PC-9 (cell line): ENCODE measurements at regions not wholly inside any gene's neighbourhood (a gene's known extent, or its start where the extent isn't known, plus 50 kb on each side); places are given as distances from the start of the nearest gene placed in this dataset.
A peak's percentile ranks its signal among the peaks of the same experiment; 100 is the strongest.

ENCODE experiments used
- BruUV-seq: library from RNA; stranded (reverse); fragments of 400-500 nt; replicated peaks from 2 replicates; lab custom pipeline; 2021; lab: Mats Ljungman, UMichigan
- CTCF ChIA-PET: fragments of 300-600 bp; sonication (Branson Sonifier 250); formaldehyde crosslinking; loops from one replicate; lab custom pipeline; 2022; ENCODE audit warnings: antibody characterized with exemption; lab: Charles Lee
- POLR2A ChIA-PET: fragments of 300-600 bp; sonication (Branson Sonifier 250); formaldehyde crosslinking; loops from one replicate; lab custom pipeline; 2022; ENCODE audit warnings: antibody characterized with exemption; ENCODE audit not compliant: unreplicated experiment; lab: Charles Lee
- DNase-seq, 2 experiments: peaks; one replicate each; pipeline versions ENCODE4 v3.0.0 to v3.0.0-alpha.2; 2015 to 2022; ENCODE audit warnings: mixed read lengths in 1 of 2
- H2AFZ ChIP-seq: fragments of 200-600 bp; sonication (generic); 2 replicates; pipeline ENCODE4 v1.8.1; 2017; ENCODE audit warnings: antibody characterized with exemption
- H3F3A ChIP-seq: fragments of 200-600 bp; sonication (generic); 2 replicates; pipeline ENCODE4 v1.8.1; 2017; ENCODE audit warnings: antibody characterized with exemption, mild to moderate bottlenecking, low read depth; ENCODE audit not compliant: insufficient read depth
- H3K27ac ChIP-seq: fragments of 200-600 bp; sonication (generic); 2 replicates; pipeline ENCODE4 v1.6.1; 2016; ENCODE audit warnings: mixed run types
- H3K27me3 ChIP-seq: fragments of 200-600 bp; sonication (generic); 2 replicates; pipeline ENCODE4 v1.6.1; 2016; ENCODE audit warnings: low read depth, mixed run types; ENCODE audit not compliant: insufficient read depth
- H3K36me3 ChIP-seq: fragments of 200-600 bp; sonication (generic); 2 replicates; pipeline ENCODE4 v1.6.1; 2016; ENCODE audit warnings: low read depth, mixed run types
- H3K4me1 ChIP-seq: fragments of 200-600 bp; sonication (generic); replicated peaks from 2 replicates; pipeline ENCODE4 v1.6.1; 2016; ENCODE audit warnings: mixed run types; ENCODE audit not compliant: insufficient read depth
- H3K4me2 ChIP-seq: fragments of 200-600 bp; sonication (generic); 2 replicates; pipeline ENCODE4 v1.6.1; 2017; ENCODE audit warnings: mixed run types
- H3K4me3 ChIP-seq: fragments of 200-600 bp; sonication (generic); 2 replicates; pipeline ENCODE4 v1.6.1; 2016; ENCODE audit warnings: mixed run types
- H3K79me2 ChIP-seq: fragments of 200-600 bp; sonication (generic); 2 replicates; pipeline ENCODE4 v1.6.1; 2017; ENCODE audit warnings: low read depth, mixed run types
- H3K9me2 ChIP-seq: fragments of 200-600 bp; sonication (generic); 2 replicates; pipeline ENCODE4 v1.8.1; 2017; ENCODE audit warnings: mild to moderate bottlenecking; ENCODE audit not compliant: insufficient read depth
- H3K9me3 ChIP-seq: fragments of 200-600 bp; sonication (generic); 2 replicates; pipeline ENCODE4 v1.8.1; 2016; ENCODE audit warnings: low read depth; ENCODE audit not compliant: insufficient read depth
- H4K20me1 ChIP-seq: fragments of 200-600 bp; sonication (generic); 2 replicates; pipeline ENCODE4 v1.8.1; 2017; ENCODE audit not compliant: insufficient read depth
- EZH2 ChIP-seq: fragments of 200-600 bp; sonication (generic); IDR thresholded peaks from 2 replicates; pipeline ENCODE4 v1.8.0; 2017; ENCODE audit warnings: antibody characterized with exemption, low read depth
- intact Hi-C: fragments of 100-400 bp; cut with micrococcal nuclease; formaldehyde crosslinking; loops from one replicate; pipeline ENCODE4 v1.10.0; 2022; ENCODE audit not compliant: unreplicated experiment
- TF ChIP-seq, protein P1 (sequence below): fragments of 200-600 bp; sonication (generic); conservative IDR thresholded peaks from 2 replicates; pipeline ENCODE4 v1.6.1; 2017; ENCODE audit warnings: mixed run types, antibody characterized with exemption, mild to moderate bottlenecking, moderate library complexity

DNA sequence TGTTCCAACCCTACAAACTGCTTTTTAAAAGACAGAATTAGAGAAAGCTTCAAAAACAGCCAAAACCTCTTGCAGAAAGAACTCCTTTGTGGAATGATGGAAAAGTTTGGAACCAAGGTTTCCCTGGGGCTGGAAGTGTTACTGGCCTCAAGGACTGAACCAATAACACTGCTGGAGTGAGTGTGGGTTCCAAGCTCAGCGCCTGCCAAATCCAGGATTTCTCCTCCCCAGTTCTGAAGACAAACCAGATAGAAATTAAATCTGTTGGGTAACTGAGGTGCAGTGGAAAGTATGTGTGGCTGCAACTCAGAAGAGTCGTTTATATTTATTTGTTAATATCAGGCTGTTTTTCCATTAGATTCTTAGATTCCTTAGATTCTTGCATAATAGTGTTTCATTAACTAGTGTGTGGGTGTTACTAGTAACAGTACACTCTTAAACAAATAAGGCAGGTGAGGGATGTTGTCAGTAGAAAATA lies 66.5 kb upstream of the FNDC3B start:
- Histone ChIP-seq H2AFZ (no peak overlapping the region), H3K79me2 (no peaks in the 10 kb centered on the region), H3K27ac (no peak overlapping the region), H4K20me1 (no peaks in the 10 kb centered on the region), H3K4me1 (peaks cover 33% of the 10 kb centered on the region), H3F3A (peaks cover 8% of the 10 kb centered on the region), H3K27me3 (no peaks in the 10 kb centered on the region), H3K36me3 (no peaks in the 10 kb centered on the region), H3K4me3 (no peak overlapping the region), H3K9me2 (no peaks in the 10 kb centered on the region), H3K9me3 (peaks cover 15% of the 10 kb centered on the region), H3K4me2 (no peak overlapping the region)
- DNase-seq, result no peak
- no peak for TF ChIP-seq EZH2
- TF ChIP-seq, protein P1, sequence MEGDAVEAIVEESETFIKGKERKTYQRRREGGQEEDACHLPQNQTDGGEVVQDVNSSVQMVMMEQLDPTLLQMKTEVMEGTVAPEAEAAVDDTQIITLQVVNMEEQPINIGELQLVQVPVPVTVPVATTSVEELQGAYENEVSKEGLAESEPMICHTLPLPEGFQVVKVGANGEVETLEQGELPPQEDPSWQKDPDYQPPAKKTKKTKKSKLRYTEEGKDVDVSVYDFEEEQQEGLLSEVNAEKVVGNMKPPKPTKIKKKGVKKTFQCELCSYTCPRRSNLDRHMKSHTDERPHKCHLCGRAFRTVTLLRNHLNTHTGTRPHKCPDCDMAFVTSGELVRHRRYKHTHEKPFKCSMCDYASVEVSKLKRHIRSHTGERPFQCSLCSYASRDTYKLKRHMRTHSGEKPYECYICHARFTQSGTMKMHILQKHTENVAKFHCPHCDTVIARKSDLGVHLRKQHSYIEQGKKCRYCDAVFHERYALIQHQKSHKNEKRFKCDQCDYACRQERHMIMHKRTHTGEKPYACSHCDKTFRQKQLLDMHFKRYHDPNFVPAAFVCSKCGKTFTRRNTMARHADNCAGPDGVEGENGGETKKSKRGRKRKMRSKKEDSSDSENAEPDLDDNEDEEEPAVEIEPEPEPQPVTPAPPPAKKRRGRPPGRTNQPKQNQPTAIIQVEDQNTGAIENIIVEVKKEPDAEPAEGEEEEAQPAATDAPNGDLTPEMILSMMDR, result no peak
- ChIA-PET CTCF (no interaction called here), POLR2A (no interaction called here)
- intact Hi-C loops, result no loop called here
- BruUV-seq, result no TSS peak

DNA sequence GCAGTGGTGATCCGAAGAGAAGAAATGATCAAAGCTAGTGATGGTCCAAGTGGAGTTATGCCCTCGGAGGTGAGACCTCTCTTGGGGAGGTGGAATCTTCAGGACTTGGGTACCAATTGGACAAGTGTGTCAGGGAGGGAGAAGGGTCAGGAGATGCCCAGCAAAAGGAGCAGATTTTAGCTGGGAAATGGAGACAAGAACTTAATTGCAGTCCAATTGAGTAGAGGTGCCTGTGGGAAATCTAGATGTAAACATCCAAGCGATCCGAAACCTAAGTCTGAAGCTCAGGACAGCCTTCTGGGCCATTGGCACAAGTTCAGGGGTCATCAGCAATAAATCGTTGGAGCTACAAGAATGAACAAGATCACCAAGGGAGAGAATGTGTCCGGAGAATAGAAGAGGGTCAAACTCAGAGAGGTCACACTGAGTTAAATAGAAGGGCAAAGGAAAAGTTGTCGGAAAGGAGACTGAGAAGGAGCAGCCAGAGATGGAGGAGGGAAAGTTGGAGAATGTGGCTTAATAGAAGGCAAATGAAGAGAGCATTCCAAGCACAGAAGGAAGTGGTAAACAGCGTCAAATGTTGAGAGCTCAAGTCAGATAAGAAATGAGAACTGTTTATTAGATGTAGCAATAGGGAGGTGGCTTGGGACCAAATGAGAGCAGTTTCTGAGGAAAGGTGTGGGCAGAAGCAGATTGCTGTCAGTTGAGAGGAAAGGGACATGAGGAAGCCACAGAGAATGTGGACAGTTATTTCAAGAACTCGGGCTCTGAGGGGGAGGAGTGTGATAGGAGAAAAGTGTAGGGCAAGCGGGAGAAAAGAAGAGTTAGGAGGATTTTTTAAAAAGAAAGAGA lies 64.2 kb upstream of the FNDC3B start:
- Histone ChIP-seq H4K20me1 (no peaks in the 10 kb centered on the region), H3K27me3 (no peaks in the 10 kb centered on the region), H3K79me2 (no peaks in the 10 kb centered on the region), H3K4me1 (peaks cover 25% of the 10 kb centered on the region), H3K4me3 (no peak overlapping the region), H3K36me3 (no peaks in the 10 kb centered on the region), H3F3A (no peaks in the 10 kb centered on the region), H2AFZ (no peak overlapping the region), H3K9me3 (peaks cover 8% of the 10 kb centered on the region), H3K4me2 (no peak overlapping the region), H3K9me2 (no peaks in the 10 kb centered on the region), H3K27ac (no peak overlapping the region)
- intact Hi-C loops, result no loop called here
- ChIA-PET CTCF (no interaction called here), POLR2A (no interaction called here)
- BruUV-seq, result no TSS peak
- no peak for TF ChIP-seq EZH2
- TF ChIP-seq, protein P1, result no peak
- DNase-seq, result no peak

DNA sequence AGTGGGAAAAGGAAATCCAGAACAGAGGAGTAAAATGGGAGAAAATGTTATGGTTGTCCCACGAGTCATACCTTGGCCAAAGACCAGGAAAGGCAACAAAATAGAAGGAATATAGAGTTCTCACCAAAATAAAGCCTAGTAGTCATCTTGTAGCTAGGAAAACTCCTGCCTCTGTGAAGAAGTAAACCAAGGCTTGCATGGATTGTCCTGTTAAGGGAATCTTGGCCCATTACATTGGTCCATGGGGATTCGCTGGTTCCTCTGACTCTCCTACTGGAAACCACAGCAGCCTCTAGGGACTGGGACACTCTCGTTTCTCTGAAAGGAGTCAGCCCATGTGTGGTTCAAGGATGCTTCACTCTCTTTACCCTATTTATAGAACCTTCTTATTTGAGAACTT lies 62.9 kb upstream of the FNDC3B start:
- peak in 1 of 2 experiments; percentile 1 for DNase-seq
- intact Hi-C loops, result no loop called here
- no peaks in the 10 kb centered on the region for H3K79me2 ChIP-seq
- POLR2A ChIA-PET, result interaction anchor here (0.7 kb wide), 1 partner anchor 35 kb away, joined by 5 read pairs; no protein-coding TSS in a partner anchor
- no TSS peak for BruUV-seq
- CTCF ChIA-PET, result no interaction called here
- H3K4me1 ChIP-seq, result peaks cover 22% of the 10 kb centered on the region
- TF ChIP-seq, protein P1, result no peak
- no peak for TF ChIP-seq EZH2
- peaks cover 8% of the 10 kb centered on the region for H3K9me3 ChIP-seq
- H3F3A ChIP-seq, result no peaks in the 10 kb centered on the region
- H2AFZ ChIP-seq, result no peak overlapping the region
- no peak overlapping the region for H3K4me2 ChIP-seq
- no peaks in the 10 kb centered on the region for H3K9me2 ChIP-seq
- H3K4me3 ChIP-seq, result no peak overlapping the region
- no peaks in the 10 kb centered on the region for H4K20me1 ChIP-seq
- H3K36me3 ChIP-seq, result no peaks in the 10 kb centered on the region
- H3K27me3 ChIP-seq, result no peaks in the 10 kb centered on the region
- no peak overlapping the region for H3K27ac ChIP-seq
